HEK293T (cell line): ENCODE measurements at regions not wholly inside any gene's neighbourhood (a gene's known extent, or its start where the extent isn't known, plus 50 kb on each side); places are given as distances from the start of the nearest gene placed in this dataset.

ENCODE experiments used
- FOXK2 ChIP-seq: fragments of 450-650 bp; IDR thresholded peaks from 2 replicates; pipeline ENCODE4 v1.6.1; 2016; ENCODE audit warnings: mild to moderate bottlenecking
- FOXM1 ChIP-seq: fragments of 450-650 bp; IDR thresholded peaks from 2 replicates; pipeline ENCODE4 v1.6.1; 2017; ENCODE audit warnings: mild to moderate bottlenecking, borderline replicate concordance

DNA sequence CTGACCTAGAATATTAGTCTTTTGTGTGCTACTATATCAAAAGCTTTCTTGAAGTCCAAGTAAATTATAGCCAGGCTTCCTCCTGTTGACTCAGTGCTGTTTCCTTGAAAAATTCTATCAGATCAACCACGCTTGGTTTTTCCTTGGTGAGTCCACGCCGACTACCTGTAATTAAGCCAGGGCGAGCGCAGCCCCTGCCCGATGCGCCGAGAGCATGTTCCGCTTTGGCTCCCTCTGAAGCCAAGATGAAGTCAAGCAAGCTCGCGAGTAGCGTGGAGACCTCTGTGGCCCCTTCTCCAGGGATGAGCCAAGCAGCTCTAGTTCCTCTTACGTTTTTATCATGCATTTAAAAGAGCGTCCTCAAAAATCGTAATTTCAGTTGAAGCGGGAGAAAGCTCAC lies 641.2 kb downstream of the CDH26 start:
- TF ChIP-seq FOXK2 = no peak
- TF ChIP-seq FOXM1 = no peak
